SK-N-SH (cell line): ENCODE measurements at regions not wholly inside any gene's neighbourhood (a gene's known extent, or its start where the extent isn't known, plus 50 kb on each side); places are given as distances from the start of the nearest gene placed in this dataset.

Source experiments
- CHD2 ChIP-seq: fragments of 150-350 bp; IDR thresholded peaks from 2 replicates; pipeline ENCODE4 v1.6.1; 2018; ENCODE audit warnings: low read length; ENCODE audit not compliant: partially characterized antibody
- FOXJ3 ChIP-seq: sonication (generic); formaldehyde crosslinking; IDR thresholded peaks from 2 replicates; pipeline ENCODE4 v1.5.1; 2020; ENCODE audit warnings: mild to moderate bottlenecking, missing genetic modification reagents
- TF ChIP-seq, protein P1 (sequence below): IDR thresholded peaks from 2 replicates; pipeline ENCODE4 v1.4.0; 2012; ENCODE audit warnings: low read depth
- TF ChIP-seq, protein P2 (sequence below): fragments of 200-600 bp; sonication (generic); IDR thresholded peaks from 2 replicates; pipeline ENCODE4 v1.6.1; 2017; ENCODE audit warnings: antibody characterized with exemption, mild to moderate bottlenecking, moderate library complexity
- TF ChIP-seq, protein P3 (sequence below): IDR thresholded peaks from 2 replicates; pipeline ENCODE4 v1.4.0; 2012; ENCODE audit warnings: low read depth, borderline replicate concordance

DNA sequence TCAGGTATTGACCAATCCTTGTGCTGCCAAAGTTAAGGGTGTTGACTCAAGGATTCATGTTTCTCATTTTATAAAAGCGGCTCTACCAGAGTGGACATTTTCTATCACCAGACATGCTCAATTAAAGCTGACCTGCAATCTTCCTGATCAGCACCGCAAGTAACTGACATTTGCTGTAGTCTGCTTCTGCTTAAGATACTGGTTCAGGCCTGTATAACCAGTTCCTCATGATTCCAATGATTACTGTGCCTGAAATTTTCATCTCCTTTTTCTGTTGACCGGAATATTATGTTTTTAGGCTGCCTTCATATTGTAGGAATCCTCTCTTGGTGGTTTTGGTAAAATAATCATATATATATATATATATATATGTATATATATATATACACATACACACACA, 160.2 kb upstream of the SPIN4 start:
- TF ChIP-seq, protein P1, sequence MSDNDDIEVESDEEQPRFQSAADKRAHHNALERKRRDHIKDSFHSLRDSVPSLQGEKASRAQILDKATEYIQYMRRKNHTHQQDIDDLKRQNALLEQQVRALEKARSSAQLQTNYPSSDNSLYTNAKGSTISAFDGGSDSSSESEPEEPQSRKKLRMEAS: no peak
- TF ChIP-seq, protein P2, sequence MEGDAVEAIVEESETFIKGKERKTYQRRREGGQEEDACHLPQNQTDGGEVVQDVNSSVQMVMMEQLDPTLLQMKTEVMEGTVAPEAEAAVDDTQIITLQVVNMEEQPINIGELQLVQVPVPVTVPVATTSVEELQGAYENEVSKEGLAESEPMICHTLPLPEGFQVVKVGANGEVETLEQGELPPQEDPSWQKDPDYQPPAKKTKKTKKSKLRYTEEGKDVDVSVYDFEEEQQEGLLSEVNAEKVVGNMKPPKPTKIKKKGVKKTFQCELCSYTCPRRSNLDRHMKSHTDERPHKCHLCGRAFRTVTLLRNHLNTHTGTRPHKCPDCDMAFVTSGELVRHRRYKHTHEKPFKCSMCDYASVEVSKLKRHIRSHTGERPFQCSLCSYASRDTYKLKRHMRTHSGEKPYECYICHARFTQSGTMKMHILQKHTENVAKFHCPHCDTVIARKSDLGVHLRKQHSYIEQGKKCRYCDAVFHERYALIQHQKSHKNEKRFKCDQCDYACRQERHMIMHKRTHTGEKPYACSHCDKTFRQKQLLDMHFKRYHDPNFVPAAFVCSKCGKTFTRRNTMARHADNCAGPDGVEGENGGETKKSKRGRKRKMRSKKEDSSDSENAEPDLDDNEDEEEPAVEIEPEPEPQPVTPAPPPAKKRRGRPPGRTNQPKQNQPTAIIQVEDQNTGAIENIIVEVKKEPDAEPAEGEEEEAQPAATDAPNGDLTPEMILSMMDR: no peak
- TF ChIP-seq, protein P3, sequence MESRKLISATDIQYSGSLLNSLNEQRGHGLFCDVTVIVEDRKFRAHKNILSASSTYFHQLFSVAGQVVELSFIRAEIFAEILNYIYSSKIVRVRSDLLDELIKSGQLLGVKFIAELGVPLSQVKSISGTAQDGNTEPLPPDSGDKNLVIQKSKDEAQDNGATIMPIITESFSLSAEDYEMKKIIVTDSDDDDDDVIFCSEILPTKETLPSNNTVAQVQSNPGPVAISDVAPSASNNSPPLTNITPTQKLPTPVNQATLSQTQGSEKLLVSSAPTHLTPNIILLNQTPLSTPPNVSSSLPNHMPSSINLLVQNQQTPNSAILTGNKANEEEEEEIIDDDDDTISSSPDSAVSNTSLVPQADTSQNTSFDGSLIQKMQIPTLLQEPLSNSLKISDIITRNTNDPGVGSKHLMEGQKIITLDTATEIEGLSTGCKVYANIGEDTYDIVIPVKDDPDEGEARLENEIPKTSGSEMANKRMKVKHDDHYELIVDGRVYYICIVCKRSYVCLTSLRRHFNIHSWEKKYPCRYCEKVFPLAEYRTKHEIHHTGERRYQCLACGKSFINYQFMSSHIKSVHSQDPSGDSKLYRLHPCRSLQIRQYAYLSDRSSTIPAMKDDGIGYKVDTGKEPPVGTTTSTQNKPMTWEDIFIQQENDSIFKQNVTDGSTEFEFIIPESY: no peak
- TF ChIP-seq FOXJ3 (CRISPR knock-in tag) (no peak), CHD2 (no peak)
